OCI-LY3 (cell line): ENCODE measurements at regions not wholly inside any gene's neighbourhood (a gene's known extent, or its start where the extent isn't known, plus 50 kb on each side); places are given as distances from the start of the nearest gene placed in this dataset.

Experiments used
- EZH2phosphoT487 ChIP-seq: fragments of 200-600 bp; shearing (Covaris generic); IDR thresholded peaks from 2 replicates; pipeline ENCODE4 v1.6.1; 2018; ENCODE audit warnings: antibody characterized with exemption, mixed run types, low read depth
- TF ChIP-seq, protein P1 (sequence below): fragments of 200-600, 300-600 bp; sonication (generic); IDR thresholded peaks from 2 replicates; pipeline ENCODE4 v1.5.1; 2014; ENCODE audit warnings: antibody characterized with exemption, low read length, low read depth

DNA sequence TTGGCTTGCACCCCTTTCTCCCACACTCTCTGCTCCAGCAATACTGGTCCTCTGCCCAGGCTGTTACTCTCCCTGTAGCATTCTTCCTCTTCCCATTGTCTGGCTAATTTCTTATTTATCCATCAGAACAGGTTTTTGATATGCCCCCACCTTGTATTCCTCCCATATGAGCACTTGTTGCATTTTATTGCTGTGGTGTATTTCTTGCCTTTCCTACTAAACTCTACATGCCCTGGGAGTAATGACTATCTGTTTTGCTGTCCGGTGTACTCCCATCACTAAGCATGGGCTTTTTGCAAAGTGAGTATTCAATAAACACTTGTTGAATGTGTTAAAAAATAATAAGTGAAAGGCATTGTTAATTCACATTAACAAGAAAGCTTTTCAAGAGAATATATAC is 104.3 kb upstream of the RANBP3L start:
- no peak for TF ChIP-seq EZH2phosphoT487
- TF ChIP-seq, protein P1, sequence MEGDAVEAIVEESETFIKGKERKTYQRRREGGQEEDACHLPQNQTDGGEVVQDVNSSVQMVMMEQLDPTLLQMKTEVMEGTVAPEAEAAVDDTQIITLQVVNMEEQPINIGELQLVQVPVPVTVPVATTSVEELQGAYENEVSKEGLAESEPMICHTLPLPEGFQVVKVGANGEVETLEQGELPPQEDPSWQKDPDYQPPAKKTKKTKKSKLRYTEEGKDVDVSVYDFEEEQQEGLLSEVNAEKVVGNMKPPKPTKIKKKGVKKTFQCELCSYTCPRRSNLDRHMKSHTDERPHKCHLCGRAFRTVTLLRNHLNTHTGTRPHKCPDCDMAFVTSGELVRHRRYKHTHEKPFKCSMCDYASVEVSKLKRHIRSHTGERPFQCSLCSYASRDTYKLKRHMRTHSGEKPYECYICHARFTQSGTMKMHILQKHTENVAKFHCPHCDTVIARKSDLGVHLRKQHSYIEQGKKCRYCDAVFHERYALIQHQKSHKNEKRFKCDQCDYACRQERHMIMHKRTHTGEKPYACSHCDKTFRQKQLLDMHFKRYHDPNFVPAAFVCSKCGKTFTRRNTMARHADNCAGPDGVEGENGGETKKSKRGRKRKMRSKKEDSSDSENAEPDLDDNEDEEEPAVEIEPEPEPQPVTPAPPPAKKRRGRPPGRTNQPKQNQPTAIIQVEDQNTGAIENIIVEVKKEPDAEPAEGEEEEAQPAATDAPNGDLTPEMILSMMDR, result no peak
